SU-DHL-6 (cell line): ENCODE measurements at regions not wholly inside any gene's neighbourhood (a gene's known extent, or its start where the extent isn't known, plus 50 kb on each side); places are given as distances from the start of the nearest gene placed in this dataset.

Experiments used
- EZH2phosphoT487 ChIP-seq: fragments of 200-600 bp; sonication (generic), shearing (Covaris generic); conservative IDR thresholded peaks from 2 replicates; pipeline ENCODE4 v1.6.1; 2018; ENCODE audit warnings: mild to moderate bottlenecking, antibody characterized with exemption, low read length, moderate library complexity, mixed read lengths
- TF ChIP-seq, protein P1 (sequence below): fragments of 200-600 bp; sonication (generic); IDR thresholded peaks from one replicate; pipeline ENCODE4 v1.5.1; 2017; ENCODE audit warnings: antibody characterized with exemption, mild to moderate bottlenecking, low read length, moderate library complexity; ENCODE audit not compliant: insufficient read depth, poor library complexity, severe bottlenecking

DNA sequence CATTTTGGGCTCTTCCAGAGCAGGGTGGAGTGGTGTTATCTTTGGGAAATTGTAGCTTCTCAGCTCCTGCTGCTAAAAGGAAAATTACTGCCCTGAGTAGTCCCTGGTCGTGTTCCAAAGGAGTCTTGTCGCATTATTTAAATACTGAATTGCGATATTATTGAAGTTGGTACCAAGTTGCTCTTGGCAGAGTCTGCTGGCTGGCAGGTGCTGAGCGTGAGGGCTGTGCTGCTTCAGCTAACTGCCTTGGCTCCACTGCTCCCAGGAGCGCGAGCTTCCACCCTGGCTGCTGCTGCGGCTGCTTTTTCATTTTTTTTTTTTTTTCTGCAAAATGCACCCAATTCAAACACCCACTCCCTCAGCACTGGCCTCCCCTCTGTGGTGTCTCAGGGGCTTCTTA lies 289.8 kb downstream of the MAF start:
- TF ChIP-seq, protein P1, sequence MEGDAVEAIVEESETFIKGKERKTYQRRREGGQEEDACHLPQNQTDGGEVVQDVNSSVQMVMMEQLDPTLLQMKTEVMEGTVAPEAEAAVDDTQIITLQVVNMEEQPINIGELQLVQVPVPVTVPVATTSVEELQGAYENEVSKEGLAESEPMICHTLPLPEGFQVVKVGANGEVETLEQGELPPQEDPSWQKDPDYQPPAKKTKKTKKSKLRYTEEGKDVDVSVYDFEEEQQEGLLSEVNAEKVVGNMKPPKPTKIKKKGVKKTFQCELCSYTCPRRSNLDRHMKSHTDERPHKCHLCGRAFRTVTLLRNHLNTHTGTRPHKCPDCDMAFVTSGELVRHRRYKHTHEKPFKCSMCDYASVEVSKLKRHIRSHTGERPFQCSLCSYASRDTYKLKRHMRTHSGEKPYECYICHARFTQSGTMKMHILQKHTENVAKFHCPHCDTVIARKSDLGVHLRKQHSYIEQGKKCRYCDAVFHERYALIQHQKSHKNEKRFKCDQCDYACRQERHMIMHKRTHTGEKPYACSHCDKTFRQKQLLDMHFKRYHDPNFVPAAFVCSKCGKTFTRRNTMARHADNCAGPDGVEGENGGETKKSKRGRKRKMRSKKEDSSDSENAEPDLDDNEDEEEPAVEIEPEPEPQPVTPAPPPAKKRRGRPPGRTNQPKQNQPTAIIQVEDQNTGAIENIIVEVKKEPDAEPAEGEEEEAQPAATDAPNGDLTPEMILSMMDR: no peak
- no peak for TF ChIP-seq EZH2phosphoT487
